GM23338 (cell line): ENCODE measurements at regions not wholly inside any gene's neighbourhood (a gene's known extent, or its start where the extent isn't known, plus 50 kb on each side); places are given as distances from the start of the nearest gene placed in this dataset.

Experiments
- ATAC-seq: fragments of 200-7000 bp; cut with Tn5 transposase; 3 replicates; pipeline ENCODE4 v1.9.1; 2020
- DNase-seq: peaks from one replicate; pipeline ENCODE4 v3.0.0-alpha.2; 2015; ENCODE audit warnings: low spot score
- H2AFZ ChIP-seq: fragments of 200-600 bp; sonication (generic); 2 replicates; pipeline ENCODE4 v1.8.0; 2016; ENCODE audit warnings: antibody characterized with exemption, mild to moderate bottlenecking, moderate library complexity
- H3F3A ChIP-seq: fragments of 200-600 bp; sonication (generic); replicated peaks from 2 replicates; pipeline ENCODE4 v1.8.0; 2017; ENCODE audit warnings: antibody characterized with exemption, mixed run types, low read depth
- H3K27ac ChIP-seq: fragments of 200-600 bp; sonication (generic); 2 replicates; pipeline ENCODE4 v1.6.1; 2016; ENCODE audit warnings: low read depth
- H3K27me3 ChIP-seq: fragments of 200-600 bp; sonication (generic); 2 replicates; pipeline ENCODE4 v1.8.0; 2016; ENCODE audit warnings: mild to moderate bottlenecking, mixed run types, moderate library complexity; ENCODE audit not compliant: insufficient read depth
- H3K36me3 ChIP-seq: fragments of 200-600 bp; sonication (generic); 2 replicates; pipeline ENCODE4 v1.8.0; 2016; ENCODE audit warnings: mild to moderate bottlenecking; ENCODE audit not compliant: insufficient read depth
- H3K4me1 ChIP-seq: fragments of 200-600 bp; sonication (generic); 2 replicates; pipeline ENCODE4 v1.8.0; 2016; ENCODE audit warnings: mild to moderate bottlenecking, moderate library complexity; ENCODE audit not compliant: insufficient read depth
- H3K4me2 ChIP-seq: fragments of 200-600 bp; sonication (generic); 2 replicates; pipeline ENCODE4 v1.7.1; 2017; ENCODE audit warnings: mixed run types
- H3K4me3 ChIP-seq: fragments of 200-600 bp; sonication (generic); 2 replicates; pipeline ENCODE4 v1.6.1; 2016; ENCODE audit warnings: mixed run types
- H3K79me2 ChIP-seq: fragments of 200-600 bp; sonication (generic); replicated peaks from 2 replicates; pipeline ENCODE4 v1.8.0; 2017; ENCODE audit warnings: mild to moderate bottlenecking; ENCODE audit not compliant: insufficient read depth
- H3K9me2 ChIP-seq: fragments of 200-600 bp; sonication (generic); 2 replicates; pipeline ENCODE4 v1.8.0; 2017; ENCODE audit not compliant: insufficient read depth
- H4K20me1 ChIP-seq: fragments of 200-600 bp; sonication (generic); replicated peaks from 2 replicates; pipeline ENCODE4 v1.8.0; 2017; ENCODE audit warnings: mild to moderate bottlenecking; ENCODE audit not compliant: insufficient read depth
- H3K27ac Mint-ChIP-seq: 2 replicates; pipeline ENCODE4 v1.8.0; 2020; ENCODE audit warnings: inconsistent platforms, mild to moderate bottlenecking, moderate library complexity, mixed read lengths
- H3K27me3 Mint-ChIP-seq: 3 replicates; pipeline ENCODE4 v1.8.0; 2022; ENCODE audit warnings: low read depth, mild to moderate bottlenecking, moderate library complexity, mixed read lengths, inconsistent platforms; ENCODE audit not compliant: insufficient read depth, poor library complexity
- H3K36me3 Mint-ChIP-seq: 3 replicates; pipeline ENCODE4 v1.8.0; 2021; ENCODE audit warnings: low read depth, mild to moderate bottlenecking, inconsistent platforms, moderate library complexity, mixed read lengths
- H3K4me1 Mint-ChIP-seq: 3 replicates; pipeline ENCODE4 v1.8.0; 2020; ENCODE audit warnings: mild to moderate bottlenecking, inconsistent platforms, mixed read lengths
- H3K4me3 Mint-ChIP-seq: 3 replicates; pipeline ENCODE4 v1.8.0; 2021; ENCODE audit warnings: moderate library complexity, mild to moderate bottlenecking, inconsistent platforms, mixed read lengths
- H3K9me3 Mint-ChIP-seq: 3 replicates; pipeline ENCODE4 v1.8.0; 2020; ENCODE audit warnings: moderate library complexity, mild to moderate bottlenecking, inconsistent platforms, mixed read lengths
- CREB1 ChIP-seq: fragments of 250-450 bp; sonication (Bioruptor Pico); IDR thresholded peaks from 2 replicates; pipeline ENCODE4 v1.5.0; 2020; ENCODE audit warnings: low read depth, mild to moderate bottlenecking, moderate library complexity
- CTCF ChIP-seq, 2 experiments: fragments of 200-600 bp in 1 of 2; sonication (generic) in 1 of 2; conservative IDR thresholded peaks; 2 replicates each; pipeline versions ENCODE4 v1.5.1 to v1.6.1; 2016 to 2017; ENCODE audit warnings: antibody characterized with exemption in 2 of 2, low read depth in 2 of 2, mild to moderate bottlenecking in 2 of 2, moderate library complexity in 1 of 2
- ETS1 ChIP-seq: IDR thresholded peaks from 2 replicates; pipeline ENCODE4 v1.6.1; 2016; ENCODE audit warnings: antibody characterized with exemption
- EZH2 ChIP-seq: fragments of 200-600 bp; sonication (generic); IDR thresholded peaks from one replicate; pipeline ENCODE4 v1.8.0; 2017; ENCODE audit warnings: antibody characterized with exemption, mild to moderate bottlenecking, low read depth; ENCODE audit not compliant: unreplicated experiment
- EZH2phosphoT487 ChIP-seq: fragments of 200-600 bp; sonication (generic); IDR thresholded peaks from one replicate; pipeline ENCODE4 v1.8.1; 2018; ENCODE audit warnings: antibody characterized with exemption; ENCODE audit not compliant: unreplicated experiment
- JUNB ChIP-seq: IDR thresholded peaks from one replicate; pipeline ENCODE4 v1.6.1; 2016; ENCODE audit warnings: antibody characterized with exemption; ENCODE audit not compliant: unreplicated experiment
- NANOG ChIP-seq: IDR thresholded peaks from 2 replicates; pipeline ENCODE4 v1.6.1; 2016; ENCODE audit warnings: antibody characterized with exemption, borderline replicate concordance
- POLR2AphosphoS5 ChIP-seq: IDR thresholded peaks from 2 replicates; pipeline ENCODE4 v1.6.1; 2016; ENCODE audit warnings: antibody characterized with exemption, low read depth
- REST ChIP-seq: IDR thresholded peaks from one replicate; pipeline ENCODE4 v1.6.1; 2018; ENCODE audit warnings: antibody characterized with exemption; ENCODE audit not compliant: unreplicated experiment
- STAT1 ChIP-seq: IDR thresholded peaks from one replicate; pipeline ENCODE4 v1.6.1; 2016; ENCODE audit warnings: antibody characterized with exemption; ENCODE audit not compliant: unreplicated experiment
- ZNF114 ChIP-seq: fragments of 250-450 bp; sonication (Bioruptor Pico); IDR thresholded peaks from 2 replicates; pipeline ENCODE4 v1.5.0; 2020; ENCODE audit warnings: mild to moderate bottlenecking, moderate library complexity
- ZNF331 ChIP-seq: fragments of 250-450 bp; sonication (Bioruptor Pico); IDR thresholded peaks from 2 replicates; pipeline ENCODE4 v1.5.0; 2020; ENCODE audit warnings: low read depth, mild to moderate bottlenecking, moderate library complexity
- ZNF462 ChIP-seq: fragments of 250-450 bp; sonication (Bioruptor Pico); IDR thresholded peaks from 2 replicates; pipeline ENCODE4 v1.5.0; 2020; ENCODE audit warnings: mild to moderate bottlenecking, moderate library complexity

- no peak overlapping the region for H3K27ac ChIP-seq
- H3K36me3 ChIP-seq = no peaks in the 10 kb centered on the region
- H3F3A ChIP-seq = no peaks in the 10 kb centered on the region
- no peak for TF ChIP-seq POLR2AphosphoS5
- no peak for TF ChIP-seq ZNF114 (CRISPR knock-in tag)
- TF ChIP-seq STAT1 = no peak
- no peak for TF ChIP-seq EZH2phosphoT487
- no peak for TF ChIP-seq ZNF331
- no peak for TF ChIP-seq REST
- TF ChIP-seq CTCF (conservative IDR thresholded peaks at IDR 0.05; ENCODE audit: low read depth in 2 of 2) = no peak
- TF ChIP-seq ZNF462 (CRISPR knock-in tag) = no peak
- no peak for TF ChIP-seq CREB1 (CRISPR knock-in tag)
- TF ChIP-seq JUNB = no peak
- no peak for TF ChIP-seq EZH2
- TF ChIP-seq NANOG = no peak
- no peak for TF ChIP-seq ETS1
- no peaks in the 10 kb centered on the region for H3K4me1 Mint-ChIP-seq
- no peaks in the 10 kb centered on the region for H3K9me3 Mint-ChIP-seq
- no peak overlapping the region for H3K27ac Mint-ChIP-seq
- H2AFZ ChIP-seq = no peak overlapping the region
- no peaks in the 10 kb centered on the region for H3K27me3 Mint-ChIP-seq
- H3K27me3 ChIP-seq = no peaks in the 10 kb centered on the region
- H3K4me3 Mint-ChIP-seq = no peak overlapping the region
- no peak overlapping the region for H3K4me2 ChIP-seq
- no peak for DNase-seq
- H3K36me3 Mint-ChIP-seq = no peaks in the 10 kb centered on the region
- no peaks in the 10 kb centered on the region for H3K79me2 ChIP-seq
- H3K4me3 ChIP-seq = no peak overlapping the region
- no peak for ATAC-seq
- peaks cover under 1% of the 10 kb centered on the region for H3K9me2 ChIP-seq
- no peaks in the 10 kb centered on the region for H4K20me1 ChIP-seq
- no peaks in the 10 kb centered on the region for H3K4me1 ChIP-seq
Measured at GRCh38 chr11:80048513-80048912, 607.7 kb upstream of the TENM4 start.
